HUDEP-2 (cell line): ENCODE measurements at regions not wholly inside any gene's neighbourhood (a gene's known extent, or its start where the extent isn't known, plus 50 kb on each side); places are given as distances from the start of the nearest gene placed in this dataset.

ENCODE experiments used
- DNase-seq, 76 experiments: peaks; one replicate each; lab custom pipeline; 2025; ENCODE audit not compliant: unreplicated experiment in 76 of 76; lab: John Stamatoyannopoulos, UW

- no peak for DNase-seq
Measured at GRCh38 chr3:143206955-143207337, 87.4 kb downstream of the CHST2 start.

- DNase-seq: peak in 8 of 76 experiments; percentile 5 to 36 (median 12)
Measured at GRCh38 chr3:143207338-143207961, 87.9 kb downstream of the CHST2 start.

- peak in 1 of 76 experiments; percentile 32 for DNase-seq
Measured at GRCh38 chr3:143208976-143209714, 89.6 kb downstream of the CHST2 start.

GRCh38 chr3:143209715-143210059, 90.1 kb downstream of the CHST2 start:
- DNase-seq: no peak

- DNase-seq: no peak
Measured at GRCh38 chr3:143210141-143210540, 90.6 kb downstream of the CHST2 start.

- no peak for DNase-seq
Measured at GRCh38 chr3:143215059-143215458, 95.5 kb downstream of the CHST2 start.
